ENCODE measurements at regions not wholly inside any gene's neighbourhood (a gene's known extent, or its start where the extent isn't known, plus 50 kb on each side); places are given as distances from the start of the nearest gene placed in this dataset.

DNA sequence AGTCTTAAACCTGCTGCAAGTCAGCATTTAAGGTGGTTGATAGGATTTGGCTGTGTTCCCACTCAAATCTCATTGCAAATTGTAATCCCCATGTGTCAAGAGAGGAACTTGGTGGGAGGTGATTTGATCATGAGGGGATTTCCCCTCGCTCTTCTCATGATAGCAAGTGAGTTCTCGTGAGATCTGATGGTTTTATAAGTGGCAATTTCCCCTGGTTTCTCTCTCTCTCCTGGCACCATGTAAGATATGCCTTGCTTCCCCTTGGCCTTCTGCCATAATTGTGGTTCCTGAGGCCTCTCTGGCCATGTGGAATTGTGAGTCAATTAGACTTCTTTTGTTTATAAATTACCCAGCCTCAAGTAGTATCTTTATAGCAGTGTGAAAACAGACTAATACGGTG is 84.3 kb upstream of the SMC2 start:
- H3K36me3 ChIP-seq (ENCODE audit: control insufficient read depth in 2 of 2, extremely low read depth in 1 of 2, insufficient read depth in 2 of 2, low read length in 2 of 2), result no peaks in the 10 kb centered on the region
- intact Hi-C loops (cut with micrococcal nuclease) (no loop called here), dilution Hi-C loops (cut with MboI; ENCODE audit: extremely low pct_ligation_motif_present, low sequenced_read_pairs) (no loop called here)
- no peak for FAIRE-seq
- no peaks in the 10 kb centered on the region for H3K9me1 ChIP-seq (replicated peaks; ENCODE audit: control insufficient read depth, extremely low read depth, insufficient read depth, low read length)
- no peak overlapping the region for H3K27ac ChIP-seq (ENCODE audit: insufficient read depth, low read depth, low read length)
- DNase-seq (ENCODE audit: low read depth, low spot score), result no peak
- no peaks in the 10 kb centered on the region for H3K79me2 ChIP-seq (ENCODE audit: control insufficient read depth, insufficient read depth, low read length)
- no peaks in the 10 kb centered on the region for H3K27me3 ChIP-seq (ENCODE audit: control insufficient read depth in 2 of 2, insufficient read depth in 2 of 2, low read length in 2 of 2)
- H4K20me1 ChIP-seq (replicated peaks; ENCODE audit: control insufficient read depth, extremely low read depth, insufficient read depth, low read length), result no peaks in the 10 kb centered on the region
- H3K9me3 ChIP-seq (replicated peaks; ENCODE audit: control insufficient read depth, insufficient read depth, low read length), result peaks cover 3% of the 10 kb centered on the region
- TF ChIP-seq FOS (IDR thresholded peaks at IDR 0.05; ENCODE audit: borderline replicate concordance, insufficient read depth, low read length) (no peak), JUN (IDR thresholded peaks at IDR 0.05; ENCODE audit: borderline replicate concordance, insufficient read depth, insufficient read length, low read depth) (no peak), MYC (IDR thresholded peaks at IDR 0.05; ENCODE audit: low read depth, low read length) (no peak), POLR2AphosphoS5 (IDR thresholded peaks at IDR 0.05; ENCODE audit: insufficient read depth, low read depth, low read length) (no peak), GATA2 (IDR thresholded peaks at IDR 0.05; ENCODE audit: insufficient read depth, insufficient read length, low read depth, low read length) (no peak), POLR2A (IDR thresholded peaks at IDR 0.05; ENCODE audit: low read depth, low read length) (no peak), EZH2 (IDR thresholded peaks at IDR 0.05; ENCODE audit: borderline replicate concordance, low read depth, low read length, severe bottlenecking) (no peak)
- TF ChIP-seq, protein P1, sequence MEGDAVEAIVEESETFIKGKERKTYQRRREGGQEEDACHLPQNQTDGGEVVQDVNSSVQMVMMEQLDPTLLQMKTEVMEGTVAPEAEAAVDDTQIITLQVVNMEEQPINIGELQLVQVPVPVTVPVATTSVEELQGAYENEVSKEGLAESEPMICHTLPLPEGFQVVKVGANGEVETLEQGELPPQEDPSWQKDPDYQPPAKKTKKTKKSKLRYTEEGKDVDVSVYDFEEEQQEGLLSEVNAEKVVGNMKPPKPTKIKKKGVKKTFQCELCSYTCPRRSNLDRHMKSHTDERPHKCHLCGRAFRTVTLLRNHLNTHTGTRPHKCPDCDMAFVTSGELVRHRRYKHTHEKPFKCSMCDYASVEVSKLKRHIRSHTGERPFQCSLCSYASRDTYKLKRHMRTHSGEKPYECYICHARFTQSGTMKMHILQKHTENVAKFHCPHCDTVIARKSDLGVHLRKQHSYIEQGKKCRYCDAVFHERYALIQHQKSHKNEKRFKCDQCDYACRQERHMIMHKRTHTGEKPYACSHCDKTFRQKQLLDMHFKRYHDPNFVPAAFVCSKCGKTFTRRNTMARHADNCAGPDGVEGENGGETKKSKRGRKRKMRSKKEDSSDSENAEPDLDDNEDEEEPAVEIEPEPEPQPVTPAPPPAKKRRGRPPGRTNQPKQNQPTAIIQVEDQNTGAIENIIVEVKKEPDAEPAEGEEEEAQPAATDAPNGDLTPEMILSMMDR (IDR thresholded peaks at IDR 0.05; ENCODE audit: extremely low read depth in 1 of 2, insufficient read depth in 1 of 2, low read depth in 1 of 2, low read length in 2 of 2), result no peak
- TF ChIP-seq, protein P2, sequence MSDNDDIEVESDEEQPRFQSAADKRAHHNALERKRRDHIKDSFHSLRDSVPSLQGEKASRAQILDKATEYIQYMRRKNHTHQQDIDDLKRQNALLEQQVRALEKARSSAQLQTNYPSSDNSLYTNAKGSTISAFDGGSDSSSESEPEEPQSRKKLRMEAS (IDR thresholded peaks at IDR 0.05; ENCODE audit: insufficient read depth, insufficient read length), result no peak
- ChIA-PET CTCF (no interaction called here), POLR2A (no interaction called here)
- no peak overlapping the region for H3K4me3 ChIP-seq (replicated peaks in 1 of 3; ENCODE audit: insufficient read depth in 1 of 3, low read depth in 1 of 3, low read length in 3 of 3)
- BruUV-seq (replicated peaks), result no TSS peak
- no peaks in the 10 kb centered on the region for H3K4me1 ChIP-seq (ENCODE audit: control insufficient read depth, extremely low read depth, insufficient read depth, low read length)
- H3K4me2 ChIP-seq (ENCODE audit: insufficient read depth, low read length), result no peak overlapping the region
- no peak overlapping the region for H3K9ac ChIP-seq (replicated peaks; ENCODE audit: extremely low read depth, insufficient read depth, low read length)
- no peak overlapping the region for H2AFZ ChIP-seq (ENCODE audit: low read depth, low read length)
